Keratinocyte (primary cell): ENCODE measurements at regions not wholly inside any gene's neighbourhood (a gene's known extent, or its start where the extent isn't known, plus 50 kb on each side); places are given as distances from the start of the nearest gene placed in this dataset.

Experiments used
- DNase-seq: peaks from one replicate; pipeline ENCODE4 v3.0.0-alpha.2; 2011; ENCODE audit warnings: low read depth, missing footprints, low spot score
- FAIRE-seq: peaks from 2 replicates; lab custom pipeline; 2011; peaks lifted over from hg19 to GRCh38; lab: Jason Lieb, UNC
- H2AFZ ChIP-seq: 2 replicates; pipeline ENCODE4 v1.6.0; 2012; ENCODE audit warnings: low read length, control low read depth, inconsistent platforms; ENCODE audit not compliant: control insufficient read depth
- H3K27ac ChIP-seq: 2 replicates; pipeline ENCODE4 v1.5.1; 2011; ENCODE audit warnings: low read length; ENCODE audit not compliant: control insufficient read depth, insufficient read depth
- H3K27me3 ChIP-seq: 3 replicates; pipeline ENCODE4 v1.6.0; 2011; ENCODE audit warnings: low read length; ENCODE audit not compliant: control insufficient read depth, insufficient read depth; ENCODE audit errors: extremely low read depth
- H3K36me3 ChIP-seq, 2 experiments: 2 replicates in 1 of 2; 3 replicates in 1 of 2; pipeline ENCODE4 v1.5.1; 2011; ENCODE audit warnings: low read length in 2 of 2, mild to moderate bottlenecking in 1 of 2; ENCODE audit not compliant: control insufficient read depth in 2 of 2, insufficient read depth in 2 of 2; ENCODE audit errors: extremely low read depth in 1 of 2
- H3K4me1 ChIP-seq: 3 replicates; pipeline ENCODE4 v1.5.1; 2011; ENCODE audit warnings: low read length; ENCODE audit not compliant: control insufficient read depth, insufficient read depth; ENCODE audit errors: extremely low read depth
- H3K4me2 ChIP-seq: 3 replicates; pipeline ENCODE4 v1.6.0; 2011; ENCODE audit warnings: low read depth, low read length; ENCODE audit not compliant: control insufficient read depth, insufficient read depth; ENCODE audit errors: extremely low read depth
- H3K4me3 ChIP-seq, 3 experiments: fragments of 200-600 bp in 1 of 3; sonication (generic) in 1 of 3; 2 replicates in 2 of 3; 3 replicates in 1 of 3; pipeline ENCODE4 v1.5.1; 2011 to 2016; ENCODE audit warnings: low read length in 3 of 3, mild to moderate bottlenecking in 3 of 3, control low read depth in 2 of 3, inconsistent platforms in 1 of 3, low read depth in 1 of 3, mixed read lengths in 1 of 3, mixed run types in 1 of 3, moderate library complexity in 1 of 3; ENCODE audit not compliant: control insufficient read depth in 2 of 3, insufficient read depth in 2 of 3; ENCODE audit errors: extremely low read depth in 1 of 3
- H3K79me2 ChIP-seq: 2 replicates; pipeline ENCODE4 v1.6.0; 2012; ENCODE audit warnings: low read length; ENCODE audit not compliant: control insufficient read depth, insufficient read depth
- H3K9ac ChIP-seq: 3 replicates; pipeline ENCODE4 v1.6.0; 2011; ENCODE audit warnings: low read length; ENCODE audit not compliant: control insufficient read depth, insufficient read depth; ENCODE audit errors: extremely low read depth
- H3K9me1 ChIP-seq: 3 replicates; pipeline ENCODE4 v1.6.0; 2011; ENCODE audit warnings: low read length; ENCODE audit not compliant: control insufficient read depth, insufficient read depth; ENCODE audit errors: extremely low read depth
- H3K9me3 ChIP-seq: 2 replicates; pipeline ENCODE4 v1.5.1; 2012; ENCODE audit warnings: low read depth, low read length; ENCODE audit not compliant: control insufficient read depth
- H4K20me1 ChIP-seq: 3 replicates; pipeline ENCODE4 v1.6.0; 2011; ENCODE audit warnings: low read length; ENCODE audit not compliant: control insufficient read depth, insufficient read depth; ENCODE audit errors: extremely low read depth
- CTCF ChIP-seq, 3 experiments: IDR thresholded peaks in 1 of 3; conservative IDR thresholded peaks in 1 of 3; optimal IDR thresholded peaks in 1 of 3; 2 replicates in 2 of 3; 3 replicates in 1 of 3; pipeline versions ENCODE3 to v1.5.1; 2011; ENCODE audit warnings: low read length in 3 of 3, mild to moderate bottlenecking in 3 of 3, moderate library complexity in 2 of 3, control low read depth in 1 of 3, inconsistent platforms in 1 of 3; ENCODE audit not compliant: insufficient read depth in 2 of 3; ENCODE audit errors: extremely low read depth in 1 of 3
- EZH2 ChIP-seq: IDR thresholded peaks from one replicate; pipeline ENCODE4 v1.6.1; 2012; ENCODE audit warnings: inconsistent platforms, mild to moderate bottlenecking, low read length, moderate library complexity
- dilution Hi-C: fragments of 300-500 bp; cut with MboI; formaldehyde crosslinking; loops from one replicate; pipeline ENCODE4 v1.7.0; 2020; ENCODE audit warnings: low sequenced_read_pairs; ENCODE audit not compliant: extremely low pct_ligation_motif_present

- DNase-seq (no peak), FAIRE-seq (no peak)
- Histone ChIP-seq H2AFZ (no peak overlapping the region), H3K9me3 (no peaks in the 10 kb centered on the region), H3K9ac (no peak overlapping the region), H3K36me3 (no peaks in the 10 kb centered on the region), H3K4me3 (no peak overlapping the region), H3K79me2 (no peaks in the 10 kb centered on the region), H4K20me1 (no peaks in the 10 kb centered on the region), H3K27me3 (no peaks in the 10 kb centered on the region), H3K4me2 (no peak overlapping the region), H3K4me1 (no peaks in the 10 kb centered on the region), H3K27ac (no peak overlapping the region), H3K9me1 (no peaks in the 10 kb centered on the region)
- TF ChIP-seq CTCF (optimal IDR thresholded peaks at IDR 0.05 in 1 of 3, IDR thresholded peaks at IDR 0.05 in 1 of 3, conservative IDR thresholded peaks at IDR 0.05 in 1 of 3; ENCODE audit: extremely low read depth in 1 of 3, insufficient read depth in 2 of 3, low read length in 3 of 3): no peak
- no peak for TF ChIP-seq EZH2
- dilution Hi-C loops: no loop called here
Observed at GRCh38 chr14:82913396-82913795, 1379.7 kb upstream of the SEL1L start.

DNA sequence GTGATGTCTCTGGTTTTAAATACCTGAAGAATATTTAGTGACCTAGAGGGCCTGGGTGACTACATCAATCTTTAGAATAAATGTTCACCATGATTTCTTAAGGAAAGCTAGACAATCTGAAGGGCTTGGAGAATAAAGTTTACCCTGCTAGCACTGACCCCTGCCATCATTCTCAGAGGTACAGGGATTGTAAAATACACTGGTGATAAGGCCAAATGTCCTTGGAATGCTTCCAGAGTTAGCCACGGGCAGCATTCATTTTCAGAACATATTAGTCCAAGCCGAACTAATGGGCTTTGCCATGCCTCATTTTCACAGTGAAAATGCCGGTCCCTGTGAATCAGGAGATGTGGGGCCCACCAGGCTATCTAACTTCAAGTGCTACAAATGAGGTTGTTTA is 1381.7 kb upstream of the SEL1L start:
- Histone ChIP-seq H4K20me1 (no peaks in the 10 kb centered on the region), H3K9ac (no peak overlapping the region), H3K79me2 (no peaks in the 10 kb centered on the region), H3K4me3 (no peak overlapping the region), H3K4me1 (no peaks in the 10 kb centered on the region), H3K9me3 (no peaks in the 10 kb centered on the region), H3K27ac (no peak overlapping the region), H3K4me2 (no peak overlapping the region), H2AFZ (no peak overlapping the region), H3K36me3 (no peaks in the 10 kb centered on the region), H3K27me3 (no peaks in the 10 kb centered on the region), H3K9me1 (no peaks in the 10 kb centered on the region)
- dilution Hi-C loops: no loop called here
- FAIRE-seq (no peak), DNase-seq (no peak)
- TF ChIP-seq CTCF (optimal IDR thresholded peaks at IDR 0.05 in 1 of 3, IDR thresholded peaks at IDR 0.05 in 1 of 3, conservative IDR thresholded peaks at IDR 0.05 in 1 of 3; ENCODE audit: extremely low read depth in 1 of 3, insufficient read depth in 2 of 3, low read length in 3 of 3) (no peak), EZH2 (no peak)
